GM18517 (cell line): ENCODE measurements at regions not wholly inside any gene's neighbourhood (a gene's known extent, or its start where the extent isn't known, plus 50 kb on each side); places are given as distances from the start of the nearest gene placed in this dataset.
A peak's percentile ranks its signal among the peaks of the same experiment; 100 is the strongest.

Experiments
- ATAC-seq: cut with Tn5 transposase; IDR thresholded peaks from one replicate; pipeline ENCODE4 v1.9.1; 2021; ENCODE audit warnings: mild to moderate bottlenecking, moderate library complexity; ENCODE audit not compliant: unreplicated experiment

GRCh38 chr12:25058012-25058411 lies 109.1 kb upstream of the BCAT1 start:
- ATAC-seq = no peak

- ATAC-seq = no peak
These were observed 107.7 kb upstream of the BCAT1 start for GRCh38 chr12:25056486-25057130.

- no peak for ATAC-seq
These were observed 107.1 kb upstream of the BCAT1 start for GRCh38 chr12:25056011-25056410.

GRCh38 chr12:25054783-25055144 lies 105.9 kb upstream of the BCAT1 start:
- no peak for ATAC-seq

DNA sequence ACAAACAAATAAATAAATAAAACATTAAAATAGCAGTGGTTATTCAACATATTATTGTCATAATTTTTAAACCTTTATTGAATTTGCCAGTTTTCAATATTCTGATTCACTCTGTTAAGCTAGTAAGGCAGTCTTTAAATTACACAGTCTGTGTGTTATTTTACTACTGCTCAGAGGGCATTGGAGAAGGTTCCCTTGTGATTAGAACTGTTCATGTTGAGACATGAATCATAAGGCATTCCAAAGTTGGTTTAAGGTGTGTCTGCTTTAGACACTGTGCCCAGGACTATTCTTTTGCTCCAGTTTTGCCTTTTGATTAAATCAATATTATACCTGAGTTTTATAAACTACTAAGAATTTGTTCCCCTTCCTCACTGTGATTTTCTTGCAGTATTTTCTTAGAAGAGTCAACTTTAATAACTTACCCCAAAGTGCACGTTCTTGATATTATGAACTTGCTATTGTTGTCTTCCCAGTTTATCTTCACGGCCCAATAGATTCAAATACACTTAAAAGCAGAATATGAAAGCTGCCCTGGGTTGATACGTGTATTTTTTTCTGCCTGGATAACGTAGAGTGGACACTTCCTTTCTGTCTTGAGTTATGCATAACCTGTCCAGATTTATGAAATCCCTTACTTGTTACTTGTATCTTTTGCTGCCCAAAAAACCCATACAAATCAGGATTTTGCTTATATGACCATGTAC lies 105.3 kb upstream of the BCAT1 start:
- ATAC-seq = no peak

DNA sequence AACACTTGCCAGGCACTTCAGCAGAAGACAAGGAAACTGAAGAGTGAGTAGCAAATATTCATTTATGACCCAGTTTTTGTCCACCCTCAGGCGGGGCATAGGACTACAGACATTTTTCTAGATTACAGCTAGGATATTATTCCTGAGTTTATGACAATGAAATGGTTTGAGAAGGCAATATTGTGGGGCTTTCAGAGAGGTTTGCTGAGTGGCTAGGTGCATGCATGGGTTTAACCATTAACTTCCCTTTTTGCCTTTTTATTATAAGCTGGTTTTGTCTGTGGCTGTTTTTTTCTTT lies 104.0 kb upstream of the BCAT1 start:
- no peak for ATAC-seq

GRCh38 chr12:25052196-25052913 lies 103.5 kb upstream of the BCAT1 start:
- peak; percentile 55 for ATAC-seq

GRCh38 chr12:25051656-25052195 lies 102.8 kb upstream of the BCAT1 start:
- ATAC-seq = peak; percentile 69

- no peak for ATAC-seq
These were observed 102.3 kb upstream of the BCAT1 start for GRCh38 chr12:25051171-25051570.

DNA sequence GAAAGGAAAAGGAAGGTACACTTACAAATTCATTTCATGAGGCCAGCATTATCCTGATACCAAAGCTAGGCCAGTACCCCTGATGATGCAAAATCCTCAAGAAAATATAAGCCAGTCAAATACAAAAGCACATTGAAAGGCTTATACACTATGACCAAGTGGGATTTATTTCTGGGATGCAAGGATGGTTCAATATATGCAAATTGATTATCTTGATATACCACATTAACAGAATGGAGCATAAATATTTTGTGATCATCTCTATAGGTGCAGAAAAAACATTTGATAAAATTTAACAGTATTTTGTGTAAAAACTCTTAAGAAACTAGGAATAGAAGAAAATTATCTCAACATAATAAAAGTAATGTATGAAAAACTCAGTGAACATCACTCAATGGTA lies 97.0 kb upstream of the BCAT1 start:
- ATAC-seq = no peak

DNA sequence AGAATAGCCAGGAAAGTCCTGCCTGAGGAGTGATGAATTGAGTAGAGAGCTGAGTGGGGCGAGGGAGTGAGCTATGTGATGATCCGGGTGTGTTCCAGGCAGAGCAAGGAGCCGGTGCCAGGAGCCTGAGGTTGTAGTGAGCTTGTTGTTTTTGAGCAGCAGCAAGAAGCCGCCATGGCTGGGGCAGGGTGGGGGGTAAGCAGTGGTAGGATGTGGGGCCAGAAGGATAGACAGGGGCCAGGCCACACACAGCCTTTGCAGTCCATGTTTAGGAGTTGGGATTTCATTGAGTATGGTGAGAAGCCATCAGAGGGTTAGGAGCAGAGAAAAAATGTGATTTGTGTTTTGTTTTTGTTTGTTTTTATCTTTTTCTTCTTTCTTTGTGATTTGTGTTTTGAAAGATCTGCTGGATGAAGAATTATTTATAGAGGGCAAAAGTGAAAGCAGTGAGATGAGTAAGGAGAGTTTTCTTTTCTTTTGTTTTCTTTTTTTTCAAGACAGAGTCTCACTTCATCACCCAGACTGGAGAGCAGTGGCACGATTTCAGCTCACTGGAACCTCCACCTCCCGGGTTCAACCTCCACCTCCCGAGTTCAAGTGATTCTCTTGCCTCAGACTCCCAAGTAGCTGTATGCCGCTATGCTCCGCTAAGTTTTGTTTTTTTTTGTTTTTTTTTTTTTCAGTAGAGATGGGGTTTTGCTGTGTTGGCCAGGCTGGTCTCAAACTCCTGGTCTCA lies 92.3 kb upstream of the BCAT1 start:
- ATAC-seq = peak; percentile 74

- ATAC-seq = no peak
These were observed 91.7 kb upstream of the BCAT1 start for GRCh38 chr12:25040593-25040992.

DNA sequence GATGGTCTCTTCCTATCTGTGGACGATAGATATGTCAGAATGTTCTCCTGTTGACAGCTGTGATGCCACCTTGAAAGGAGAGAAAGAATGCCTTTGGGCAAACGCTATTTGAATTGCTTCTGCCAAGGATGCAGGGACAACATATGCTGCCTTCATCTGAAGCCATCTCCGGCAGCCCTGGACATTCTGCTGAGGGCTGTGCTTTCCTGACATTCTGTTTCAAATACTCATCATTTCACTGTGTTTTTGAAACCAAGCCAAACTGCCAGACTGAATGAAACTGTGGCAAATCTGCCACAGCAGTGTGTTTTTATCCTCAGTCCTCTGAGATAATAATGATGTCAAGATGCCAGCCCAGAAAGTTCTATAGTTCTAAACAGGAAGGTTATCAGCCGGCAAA lies 85.8 kb upstream of the BCAT1 start:
- no peak for ATAC-seq

- ATAC-seq = no peak
These were observed 77.1 kb upstream of the BCAT1 start for GRCh38 chr12:25025951-25026490.

DNA sequence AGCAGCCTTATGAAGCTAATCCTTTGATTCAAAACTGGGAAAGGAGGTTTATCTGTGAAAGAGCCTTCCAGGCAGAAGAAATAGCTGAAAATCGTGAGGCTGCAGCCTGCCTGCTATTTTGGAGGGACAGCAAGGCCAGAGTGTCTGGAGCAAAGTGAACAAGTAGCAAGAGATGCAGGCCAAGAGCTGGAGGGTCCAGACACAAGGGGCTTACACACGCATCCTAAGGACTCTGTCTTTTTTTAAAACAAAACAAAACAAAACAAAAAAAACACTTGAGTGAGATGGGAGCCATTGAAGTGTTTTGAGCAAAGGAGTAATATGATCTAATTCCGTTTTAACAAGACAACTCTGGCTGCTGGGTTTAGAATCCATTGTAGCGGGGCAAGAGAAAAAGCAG lies 76.4 kb upstream of the BCAT1 start:
- ATAC-seq = no peak

GRCh38 chr12:25023808-25024207 lies 74.9 kb upstream of the BCAT1 start:
- ATAC-seq = no peak

- ATAC-seq = peak; percentile 95
These were observed 71.8 kb upstream of the BCAT1 start for GRCh38 chr12:25020621-25021243.

- no peak for ATAC-seq
These were observed 69.2 kb upstream of the BCAT1 start for GRCh38 chr12:25018146-25018545.

- ATAC-seq = no peak
These were observed 68.4 kb upstream of the BCAT1 start for GRCh38 chr12:25017336-25017735.

- no peak for ATAC-seq
These were observed 66.1 kb upstream of the BCAT1 start for GRCh38 chr12:25014961-25015360.

DNA sequence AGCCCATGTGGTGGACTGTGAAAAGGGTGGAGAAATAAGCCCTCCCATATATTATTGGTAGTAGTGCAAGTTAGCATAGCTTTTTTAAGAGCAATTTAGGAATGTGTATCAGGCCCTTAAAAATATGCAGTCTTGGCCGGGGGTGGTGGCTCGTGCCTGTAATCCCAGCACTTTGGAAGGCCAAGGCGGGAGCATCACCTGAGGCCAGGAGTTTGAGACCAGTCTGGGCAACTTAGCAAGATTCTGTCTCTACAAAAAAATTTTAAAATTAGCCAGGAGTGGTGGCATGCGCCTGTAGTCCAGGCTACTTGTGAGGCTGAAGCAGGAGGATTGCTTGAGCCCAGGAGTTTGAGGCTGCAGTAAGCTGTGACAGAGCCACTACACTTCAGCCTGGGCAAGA lies 64.2 kb upstream of the BCAT1 start:
- no peak for ATAC-seq
